ENCODE measurements at regions not wholly inside any gene's neighbourhood (a gene's known extent, or its start where the extent isn't known, plus 50 kb on each side); places are given as distances from the start of the nearest gene placed in this dataset.
A peak's percentile ranks its signal among the peaks of the same experiment; 100 is the strongest.
"Not testable (repeated sequence)": the region's sequence is repeated elsewhere in the genome, so short reads cannot be mapped to it uniquely, and the experiment has no call there.

- DNase-seq (ENCODE audit: low read depth, low spot score), result no peak
These were observed 50.8 kb upstream of the ECHDC3 start for GRCh38 chr10:11691319-11691755.

- no peak for DNase-seq (ENCODE audit: low read depth, low spot score)
These were observed 52.0 kb upstream of the ECHDC3 start for GRCh38 chr10:11689945-11690736.

- DNase-seq (ENCODE audit: low read depth, low spot score), result not testable (repeated sequence)
These were observed 53.8 kb upstream of the ECHDC3 start for GRCh38 chr10:11688448-11688795.

DNA sequence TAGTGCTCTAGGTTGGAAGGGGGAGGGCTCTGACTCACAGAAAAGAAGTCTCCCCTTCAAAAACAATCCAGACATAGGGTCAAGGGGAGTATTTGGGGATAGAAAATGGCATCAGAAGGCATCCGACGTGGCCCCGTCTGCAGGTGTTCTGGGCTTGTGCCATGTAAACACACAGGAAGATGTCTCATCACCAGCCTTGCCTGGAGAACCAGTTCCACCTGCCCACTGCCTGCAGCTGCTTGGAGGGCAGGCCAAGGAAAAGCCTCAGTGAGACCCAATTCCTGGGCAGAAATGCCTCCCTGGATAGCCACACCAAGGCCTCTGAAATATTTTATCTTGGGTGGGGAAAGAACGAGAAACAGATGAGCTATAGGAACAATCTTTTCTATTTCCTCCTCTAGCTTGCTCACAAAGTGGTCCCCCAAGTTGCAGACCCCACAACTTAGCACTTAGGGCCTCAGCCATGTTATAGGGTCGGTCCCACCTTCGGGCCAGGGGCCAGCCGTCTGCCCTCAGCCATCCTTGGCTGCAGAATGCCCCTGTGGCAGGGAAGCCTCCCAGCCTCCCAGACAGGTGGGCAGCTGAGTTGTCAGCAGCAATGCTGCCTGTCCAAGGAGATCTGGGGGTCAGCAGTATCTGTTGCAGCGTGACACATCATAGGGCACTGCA lies 54.3 kb upstream of the ECHDC3 start:
- no peak for DNase-seq (ENCODE audit: low read depth, low spot score)

- DNase-seq (ENCODE audit: low read depth, low spot score), result no peak
These were observed 54.8 kb upstream of the ECHDC3 start for GRCh38 chr10:11687357-11687771.

DNA sequence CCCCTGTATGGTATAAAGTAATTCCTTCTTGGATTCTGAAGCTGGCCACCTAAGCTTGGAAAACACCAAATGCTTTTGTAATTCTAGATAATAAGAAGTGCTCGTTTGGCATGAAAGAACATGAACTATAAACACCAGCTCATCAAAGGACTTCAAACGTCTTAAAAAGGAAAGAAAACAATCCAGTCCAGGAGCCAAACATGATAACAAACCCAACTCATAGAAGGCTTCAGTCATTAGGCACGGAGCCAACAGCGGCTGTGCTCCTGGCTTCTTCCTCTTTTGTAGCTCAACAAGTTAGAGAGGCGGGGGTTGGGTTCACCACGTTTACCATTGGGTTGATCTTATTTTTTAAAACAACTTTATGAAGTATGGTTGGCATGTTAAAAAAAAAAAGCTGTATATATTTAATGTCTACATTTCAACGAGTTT lies 56.4 kb upstream of the ECHDC3 start:
- DNase-seq (ENCODE audit: low read depth, low spot score), result no peak

DNA sequence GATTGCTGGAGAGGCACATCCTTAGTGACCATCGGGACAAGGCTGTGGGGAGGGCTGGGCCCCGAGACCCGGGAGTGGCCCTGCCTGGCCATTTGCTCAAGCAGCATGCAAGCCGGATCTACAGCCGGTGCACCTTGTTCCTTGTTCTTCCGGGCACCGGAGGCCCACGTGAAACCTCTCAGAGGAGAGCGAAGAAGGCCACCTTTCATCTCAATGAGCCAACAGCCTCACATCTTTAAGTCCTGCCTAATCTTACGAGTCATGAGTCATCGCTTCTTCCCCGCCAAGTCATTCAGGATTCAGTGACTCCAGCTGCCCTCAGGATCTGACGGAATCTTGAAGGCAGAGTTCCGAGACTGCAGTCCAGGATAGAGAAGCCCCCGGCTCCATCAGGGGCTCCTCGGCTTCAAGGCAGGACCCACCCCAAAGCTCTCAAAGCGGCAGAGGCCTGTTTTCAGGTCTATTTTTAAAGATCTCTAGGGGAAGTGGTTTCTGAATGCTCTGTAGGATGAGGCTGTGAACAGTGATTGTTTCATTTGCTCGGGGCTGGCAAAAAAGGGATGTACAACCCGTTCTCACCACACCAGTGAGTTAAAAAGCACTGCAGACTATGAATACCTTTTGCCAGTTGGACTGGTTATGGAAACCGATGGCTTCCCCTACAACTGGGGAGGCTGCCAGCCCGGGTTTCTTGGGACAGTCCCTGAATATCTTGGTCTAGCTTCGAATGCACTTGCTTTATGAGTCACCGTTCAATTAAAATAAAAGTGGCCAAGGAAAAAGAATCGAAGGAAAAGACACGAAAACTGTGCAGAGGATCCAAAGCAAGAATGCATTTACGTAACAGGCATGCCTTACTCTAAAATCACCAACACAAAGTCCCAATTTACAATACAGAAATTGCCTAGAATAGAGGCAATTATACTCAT lies 57.2 kb upstream of the ECHDC3 start:
- DNase-seq (ENCODE audit: low read depth, low spot score), result peak; percentile 42

- DNase-seq (ENCODE audit: low read depth, low spot score), result not testable (repeated sequence)
These were observed 57.9 kb upstream of the ECHDC3 start for GRCh38 chr10:11684341-11684716.

DNA sequence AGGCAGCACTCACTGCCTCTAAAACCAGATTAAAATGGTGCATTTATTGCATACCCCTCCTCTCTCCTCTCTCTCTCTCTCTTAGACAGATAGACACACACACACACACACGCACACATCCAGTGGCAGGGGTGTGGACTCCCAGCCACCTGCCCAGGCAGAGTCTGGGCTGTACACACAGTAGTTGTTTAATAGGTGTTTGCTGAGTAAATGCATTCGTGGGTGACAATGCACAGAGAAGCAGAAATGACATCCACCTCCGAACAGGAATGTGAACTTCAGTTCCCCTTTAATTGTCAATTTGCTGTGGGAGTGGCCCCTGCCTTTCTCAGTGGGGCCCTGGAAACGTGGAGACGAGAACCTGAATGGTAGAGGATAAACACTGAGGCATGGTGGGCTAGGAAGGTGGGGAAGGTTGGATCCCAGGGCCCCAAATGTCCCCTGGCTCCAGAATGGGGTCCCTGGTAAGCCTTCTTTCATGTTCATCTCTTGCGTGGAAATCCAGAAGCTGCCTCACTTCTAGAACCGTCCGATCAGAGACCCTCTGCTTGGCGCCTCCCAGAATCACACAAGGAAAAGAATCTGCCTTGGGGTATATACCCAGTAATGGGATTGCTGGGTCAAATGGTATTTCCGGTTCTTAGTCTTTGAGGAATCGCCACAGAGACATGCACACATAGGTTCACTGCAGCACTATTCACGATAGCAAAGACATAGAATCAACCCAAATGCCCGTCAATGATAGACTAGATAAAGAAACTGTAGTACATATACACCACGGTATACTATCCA lies 58.5 kb upstream of the ECHDC3 start:
- no peak for DNase-seq (ENCODE audit: low read depth, low spot score)

GRCh38 chr10:11682851-11683250 lies 59.3 kb upstream of the ECHDC3 start:
- DNase-seq (ENCODE audit: low read depth, low spot score), result no peak

GRCh38 chr10:11682267-11682683 lies 59.9 kb upstream of the ECHDC3 start:
- no peak for DNase-seq (ENCODE audit: low read depth, low spot score)

DNA sequence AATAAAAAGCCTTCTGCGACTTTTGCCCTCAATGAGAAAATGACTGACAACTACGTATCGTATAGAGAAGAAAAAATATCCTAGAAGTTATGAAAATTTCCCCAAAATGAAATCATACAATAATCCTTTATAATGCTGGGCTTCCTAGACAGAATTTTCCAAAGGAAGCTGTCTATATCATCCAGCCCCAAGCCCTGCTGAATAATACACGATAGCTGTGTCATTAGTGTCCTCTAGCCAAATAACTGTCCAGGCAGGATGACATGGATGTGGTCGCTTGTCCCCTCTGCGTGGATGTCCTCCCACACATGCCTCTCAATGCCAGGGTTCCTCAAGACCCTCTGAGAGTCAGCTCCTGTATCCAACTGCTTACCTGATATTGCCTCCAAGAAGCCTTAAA lies 61.7 kb upstream of the ECHDC3 start:
- DNase-seq (ENCODE audit: low read depth, low spot score), result no peak

- no peak for DNase-seq (ENCODE audit: low read depth, low spot score)
These were observed 62.2 kb upstream of the ECHDC3 start for GRCh38 chr10:11679946-11680345.

DNA sequence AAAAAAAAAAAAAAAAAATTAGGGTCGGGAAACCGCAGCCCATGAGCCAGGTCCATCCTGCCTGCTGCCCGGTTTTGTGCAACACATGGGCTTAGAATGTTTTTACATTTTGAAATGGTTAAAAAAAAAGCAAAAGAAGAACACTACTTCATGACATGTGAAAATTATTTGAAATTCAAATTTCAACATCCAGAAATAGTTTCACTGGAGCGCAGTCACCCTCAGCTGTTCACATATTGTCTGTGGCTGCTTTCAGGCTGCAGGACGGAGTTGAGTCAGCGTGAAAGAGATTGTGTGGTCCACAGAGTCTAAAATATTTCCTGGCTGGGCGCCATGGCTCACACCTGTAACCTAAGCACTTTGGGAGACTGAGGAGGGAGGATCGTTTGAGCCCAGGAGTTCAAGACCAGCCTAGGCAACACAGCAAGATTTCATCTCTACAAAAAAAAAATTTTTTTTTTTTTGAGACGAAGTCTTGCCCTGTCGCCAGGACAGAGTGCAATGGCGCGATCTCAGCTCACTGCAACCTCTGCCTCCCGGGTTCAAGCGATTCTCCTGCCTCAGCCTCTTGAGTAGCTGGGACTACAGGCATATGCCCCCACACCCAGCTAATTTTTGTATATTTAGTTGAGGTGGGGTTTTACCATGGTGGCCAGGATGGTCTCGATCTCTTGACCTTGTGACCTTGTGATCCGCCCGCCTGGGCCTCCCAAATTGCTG lies 63.9 kb upstream of the ECHDC3 start:
- DNase-seq (ENCODE audit: low read depth, low spot score), result no peak

DNA sequence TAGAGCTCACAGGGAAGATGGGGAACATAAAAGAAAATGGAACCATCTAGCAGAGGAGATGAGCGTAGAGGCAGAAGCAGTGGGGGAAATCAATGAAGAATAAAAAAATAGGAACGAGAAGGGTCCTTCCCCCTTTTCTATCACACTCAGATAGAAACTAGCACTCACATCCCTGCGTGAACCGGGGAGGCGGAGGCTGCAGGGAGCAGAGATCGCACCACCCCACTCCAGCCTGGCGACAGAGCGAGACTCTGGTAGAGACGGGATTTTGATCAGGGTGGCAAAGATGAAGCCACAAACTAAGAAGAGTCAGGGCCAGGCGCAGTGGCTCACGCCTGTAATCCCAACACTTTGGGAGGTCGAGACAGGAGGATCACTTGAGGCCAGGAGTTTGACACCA lies 64.7 kb upstream of the ECHDC3 start:
- DNase-seq (ENCODE audit: low read depth, low spot score), result no peak

GRCh38 chr10:11673346-11674280 lies 62.2 kb upstream of the USP6NL start:
- no peak for DNase-seq (ENCODE audit: low read depth, low spot score)

DNA sequence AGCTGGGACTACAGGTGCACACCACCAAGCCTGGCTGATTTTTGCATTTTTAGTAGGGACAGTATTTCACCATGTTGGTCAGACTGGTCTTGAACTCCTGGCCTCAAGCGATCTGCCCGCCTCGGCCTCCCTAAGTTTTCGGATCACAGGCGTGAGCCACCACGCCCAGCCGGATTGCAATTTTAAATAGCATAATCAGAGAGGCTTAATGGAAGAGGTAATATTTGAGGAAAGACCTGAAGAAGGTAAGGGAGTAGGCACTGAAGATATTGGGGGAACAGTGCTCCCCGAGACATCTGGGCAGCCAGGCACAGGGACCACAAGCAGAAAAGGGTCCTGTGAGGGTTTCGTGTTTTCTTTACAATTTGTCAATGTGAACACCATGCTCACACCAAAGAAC lies 61.4 kb upstream of the USP6NL start:
- no peak for DNase-seq (ENCODE audit: low read depth, low spot score)

- DNase-seq (ENCODE audit: low read depth, low spot score), result no peak
These were observed 58.9 kb upstream of the USP6NL start for GRCh38 chr10:11670381-11670780.

DNA sequence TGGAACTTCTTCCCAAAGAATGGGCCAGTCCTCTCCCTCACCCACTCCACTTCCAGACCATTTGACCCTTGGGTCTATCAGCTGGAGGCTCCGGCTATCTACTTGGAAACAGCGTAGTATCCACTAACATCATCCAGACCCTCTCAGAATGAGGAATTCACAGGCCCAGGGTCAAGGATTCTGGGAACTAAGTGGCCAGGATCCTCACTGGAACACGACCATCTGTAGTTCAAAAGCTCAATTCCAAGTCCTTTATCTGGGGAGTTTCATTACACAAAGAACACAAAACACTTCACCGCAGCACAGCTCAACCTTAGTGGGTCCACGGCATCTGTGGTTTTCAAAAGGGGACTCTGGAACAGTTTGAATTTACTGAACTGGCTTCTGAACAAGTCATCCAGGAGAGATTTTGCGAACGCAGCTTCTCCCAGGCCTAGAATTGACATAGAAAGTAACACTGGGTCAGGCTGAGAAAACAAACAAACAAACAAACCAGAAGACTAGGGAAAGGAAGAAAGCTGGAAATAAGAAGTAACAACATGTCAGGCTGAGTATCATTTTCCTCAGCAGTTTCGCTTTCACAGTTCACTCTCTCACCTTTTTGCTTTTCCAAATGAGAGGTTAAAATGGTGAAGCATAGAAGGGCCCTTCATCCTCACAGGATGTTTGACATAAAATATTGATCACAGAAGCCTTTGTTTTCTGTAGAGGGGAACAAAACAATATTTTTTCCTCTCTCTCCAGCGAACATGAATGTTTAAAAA lies 57.6 kb upstream of the USP6NL start:
- no peak for DNase-seq (ENCODE audit: low read depth, low spot score)

Data from iPS DF 19.7 (cell line).